Progenitor cell of endocrine pancreas (in vitro differentiated cells): ENCODE measurements at regions not wholly inside any gene's neighbourhood (a gene's known extent, or its start where the extent isn't known, plus 50 kb on each side); places are given as distances from the start of the nearest gene placed in this dataset.

Experiments
- DNase-seq: peaks from one replicate; pipeline ENCODE4 v3.0.0; 2021; ENCODE audit warnings: low spot score; ENCODE audit not compliant: unreplicated experiment
- H3K27ac Mint-ChIP-seq: 2 replicates; pipeline ENCODE4 v1.8.0; 2021; ENCODE audit warnings: mild to moderate bottlenecking, moderate library complexity, mixed read lengths
- H3K27me3 Mint-ChIP-seq: 2 replicates; pipeline ENCODE4 v1.8.0; 2021; ENCODE audit warnings: mixed read lengths
- H3K36me3 Mint-ChIP-seq: 2 replicates; pipeline ENCODE4 v1.8.0; 2022; ENCODE audit warnings: mixed read lengths; ENCODE audit not compliant: insufficient read depth
- H3K4me1 Mint-ChIP-seq: 2 replicates; pipeline ENCODE4 v1.8.0; 2021; ENCODE audit warnings: low read depth, mixed read lengths
- H3K4me3 Mint-ChIP-seq: 2 replicates; pipeline ENCODE4 v1.8.0; 2021; ENCODE audit warnings: low read depth, mild to moderate bottlenecking, moderate library complexity, mixed read lengths
- H3K9me3 Mint-ChIP-seq: 2 replicates; pipeline ENCODE4 v1.8.0; 2021; ENCODE audit warnings: low read depth, mixed read lengths
- CTCF ChIP-seq: fragments of 200-600 bp; sonication (generic); IDR thresholded peaks from one replicate; pipeline ENCODE4 v1.5.0; 2021; ENCODE audit warnings: antibody characterized with exemption, mild to moderate bottlenecking; ENCODE audit not compliant: unreplicated experiment

- H3K27me3 Mint-ChIP-seq, result no peaks in the 10 kb centered on the region
- no peak for TF ChIP-seq CTCF
- H3K36me3 Mint-ChIP-seq, result no peaks in the 10 kb centered on the region
- H3K4me1 Mint-ChIP-seq, result no peaks in the 10 kb centered on the region
- H3K27ac Mint-ChIP-seq, result no peak overlapping the region
- no peak overlapping the region for H3K4me3 Mint-ChIP-seq
- H3K9me3 Mint-ChIP-seq, result peaks cover 3% of the 10 kb centered on the region
- DNase-seq, result no peak
These were observed 99.8 kb upstream of the ASCC3 start for GRCh38 chr6:100980949-100981348.

GRCh38 chr6:100986921-100987320 lies 105.8 kb upstream of the ASCC3 start:
- no peak for DNase-seq
- H3K9me3 Mint-ChIP-seq, result peaks cover under 1% of the 10 kb centered on the region
- no peaks in the 10 kb centered on the region for H3K27me3 Mint-ChIP-seq
- no peak overlapping the region for H3K27ac Mint-ChIP-seq
- TF ChIP-seq CTCF, result no peak
- H3K4me3 Mint-ChIP-seq, result no peak overlapping the region
- H3K4me1 Mint-ChIP-seq, result peaks cover 2% of the 10 kb centered on the region
- H3K36me3 Mint-ChIP-seq, result no peaks in the 10 kb centered on the region

- Mint-ChIP-seq H3K4me1 (peaks cover 2% of the 10 kb centered on the region), H3K4me3 (no peak overlapping the region), H3K27ac (no peak overlapping the region), H3K9me3 (peaks cover 3% of the 10 kb centered on the region), H3K27me3 (no peaks in the 10 kb centered on the region), H3K36me3 (no peaks in the 10 kb centered on the region)
- no peak for TF ChIP-seq CTCF
- no peak for DNase-seq
These were observed 106.4 kb upstream of the ASCC3 start for GRCh38 chr6:100987556-100987955.

- no peak for TF ChIP-seq CTCF
- Mint-ChIP-seq H3K9me3 (peaks cover 3% of the 10 kb centered on the region), H3K27ac (no peak overlapping the region), H3K36me3 (no peaks in the 10 kb centered on the region), H3K4me3 (no peak overlapping the region), H3K27me3 (no peaks in the 10 kb centered on the region), H3K4me1 (peaks cover 2% of the 10 kb centered on the region)
- DNase-seq, result no peak
These were observed 107.4 kb upstream of the ASCC3 start for GRCh38 chr6:100988391-100988984.

- Mint-ChIP-seq H3K36me3 (no peaks in the 10 kb centered on the region), H3K9me3 (peaks cover 3% of the 10 kb centered on the region)
- no peak for TF ChIP-seq CTCF
These were observed 108.9 kb upstream of the ASCC3 start for GRCh38 chr6:100990070-100990469.

More at GRCh38 chr6:100990070-100990469, 108.9 kb upstream of the ASCC3 start:
- Mint-ChIP-seq H3K4me1 (peaks cover 2% of the 10 kb centered on the region), H3K27me3 (no peaks in the 10 kb centered on the region), H3K27ac (no peak overlapping the region), H3K4me3 (no peak overlapping the region)
- no peak for DNase-seq
